HepG2 (cell line): ENCODE measurements at regions not wholly inside any gene's neighbourhood (a gene's known extent, or its start where the extent isn't known, plus 50 kb on each side); places are given as distances from the start of the nearest gene placed in this dataset.

Experiments used
- ATAC-seq: fragments of 200-7000 bp; cut with Tn5 transposase; 3 replicates; pipeline ENCODE4 v1.9.1; 2020; ENCODE audit warnings: mild to moderate bottlenecking, moderate library complexity
- BruUV-seq: library from RNA; stranded (reverse); fragments of 400-500 nt; replicated peaks from 2 replicates; lab custom pipeline; 2021; lab: Mats Ljungman, UMichigan
- CTCF ChIA-PET: fragments of 300-600 bp; formaldehyde crosslinking; extraction: SDS; loops from one replicate; lab custom pipeline; 2021; ENCODE audit warnings: low total read pairs, inconsistent platforms, low intra/inter-chr PET ratio; lab: Yijun Ruan, JAX
- POLR2A ChIA-PET: fragments of 350-600 bp; sonication (Branson Sonifier 250); formaldehyde crosslinking; loops from one replicate; lab custom pipeline; 2020; ENCODE audit warnings: antibody characterized with exemption, inconsistent platforms; lab: Yijun Ruan, JAX
- DNase-seq: peaks from one replicate; pipeline ENCODE4 v3.0.0-alpha.2; 2015; ENCODE audit warnings: low spot score
- FAIRE-seq: peaks from 3 replicates; lab custom pipeline; 2011; peaks lifted over from hg19 to GRCh38; lab: Jason Lieb, UNC
- H2AFZ ChIP-seq: one replicate; pipeline ENCODE4 v1.6.1; 2011; ENCODE audit warnings: low read length, inconsistent platforms
- H3K27ac ChIP-seq: fragments of 300-600 bp; 3 replicates; pipeline ENCODE4 v1.8.0; 2011; ENCODE audit warnings: mixed run types, mild to moderate bottlenecking, mixed read lengths, low read length, inconsistent platforms; ENCODE audit not compliant: insufficient read depth; ENCODE audit errors: extremely low read length
- H3K27me3 ChIP-seq, 2 experiments: fragments of 200-600 bp in 1 of 2; 2 replicates in 1 of 2; 3 replicates in 1 of 2; pipeline versions ENCODE4 v1.6.0 to v1.8.0; 2011; ENCODE audit warnings: low read length in 2 of 2, mild to moderate bottlenecking in 2 of 2, moderate library complexity in 2 of 2, inconsistent platforms in 1 of 2; ENCODE audit not compliant: insufficient read depth in 2 of 2, control insufficient read depth in 1 of 2
- H3K36me3 ChIP-seq, 2 experiments: fragments of 200-600 bp in 1 of 2; replicated peaks in 1 of 2; 2 replicates in 1 of 2; 3 replicates in 1 of 2; pipeline versions ENCODE4 v1.5.1 to v1.8.0; 2011; ENCODE audit warnings: low read length in 2 of 2, inconsistent platforms in 1 of 2; ENCODE audit not compliant: insufficient read depth in 2 of 2, control insufficient read depth in 1 of 2
- H3K4me1 ChIP-seq: 2 replicates; pipeline ENCODE4 v1.5.1; 2012; ENCODE audit warnings: low read length, inconsistent platforms; ENCODE audit not compliant: insufficient read depth
- H3K4me2 ChIP-seq: 2 replicates; pipeline ENCODE4 v1.6.0; 2011; ENCODE audit warnings: low read depth, low read length, inconsistent platforms
- H3K4me3 ChIP-seq, 3 experiments: fragments of 200-600 bp in 1 of 3; sonication (generic), shearing (Covaris generic) in 1 of 3; replicated peaks in 1 of 3; 2 replicates each; pipeline ENCODE4 v1.5.1; 2011 to 2016; ENCODE audit warnings: low read length in 3 of 3, inconsistent platforms in 2 of 3, low read depth in 2 of 3, mild to moderate bottlenecking in 2 of 3, control low read depth in 1 of 3, mixed read lengths in 1 of 3; ENCODE audit not compliant: insufficient read depth in 1 of 3
- H3K79me2 ChIP-seq: one replicate; pipeline ENCODE4 v1.6.1; 2011; ENCODE audit warnings: low read length, inconsistent platforms; ENCODE audit not compliant: insufficient read depth
- H3K9ac ChIP-seq: 2 replicates; pipeline ENCODE4 v1.6.0; 2011; ENCODE audit warnings: mild to moderate bottlenecking, low read depth, low read length, inconsistent platforms; ENCODE audit not compliant: insufficient read depth
- H3K9me3 ChIP-seq: 2 replicates; pipeline ENCODE4 v1.5.1; 2012; ENCODE audit warnings: mild to moderate bottlenecking, low read length
- H4K20me1 ChIP-seq: 2 replicates; pipeline ENCODE4 v1.6.0; 2011; ENCODE audit warnings: inconsistent platforms, mild to moderate bottlenecking, low read length, moderate library complexity; ENCODE audit not compliant: insufficient read depth
- AHDC1 ChIP-seq: sonication (generic); formaldehyde crosslinking; IDR thresholded peaks from 2 replicates; pipeline ENCODE4 v1.5.1; 2020; ENCODE audit warnings: mild to moderate bottlenecking, missing genetic modification reagents, borderline replicate concordance
- ARID3A ChIP-seq: IDR thresholded peaks from 2 replicates; pipeline ENCODE4 v1.6.1; 2012; ENCODE audit warnings: low read depth, low read length, improper control_type of control experiment
- BHLHE40 ChIP-seq: IDR thresholded peaks from 2 replicates; pipeline ENCODE4 v1.6.1; 2011; ENCODE audit warnings: low read length, improper control_type of control experiment
- CEBPB ChIP-seq: IDR thresholded peaks from 2 replicates; pipeline ENCODE4 v1.6.1; 2011; ENCODE audit warnings: low read depth, low read length, improper control_type of control experiment, borderline replicate concordance
- CEBPG ChIP-seq: IDR thresholded peaks from 2 replicates; pipeline ENCODE4 v1.6.1; 2016
- FOSL2 ChIP-seq: sonication (generic); formaldehyde crosslinking; IDR thresholded peaks from 2 replicates; pipeline ENCODE4 v1.4.0; 2020; ENCODE audit warnings: missing genetic modification reagents
- MXI1 ChIP-seq: IDR thresholded peaks from 3 replicates; pipeline ENCODE4 v1.6.1; 2012; ENCODE audit warnings: low read depth, low read length, inconsistent platforms, borderline replicate concordance
- TCF7 ChIP-seq: sonication (generic); IDR thresholded peaks from 2 replicates; pipeline ENCODE4 v1.6.1; 2016; ENCODE audit warnings: antibody characterized with exemption, low read depth
- TFE3 ChIP-seq: IDR thresholded peaks from 2 replicates; pipeline ENCODE4 v1.6.1; 2016
- ZNF768 ChIP-seq: sonication (generic); formaldehyde crosslinking; IDR thresholded peaks from 2 replicates; pipeline ENCODE4 v1.4.0; 2020; ENCODE audit warnings: missing genetic modification reagents
- WGBS: methylation state at CpG from one replicate; pipeline ENCODE4 v1.1.6; 2017; ENCODE audit warnings: low lambda C conversion rate; 5-methylcytosine and 5-hydroxymethylcytosine counted together
- in situ Hi-C: cut with HindIII; loops from 2 replicates; pipeline ENCODE4 v1.10.0; 2017; ENCODE audit warnings: low pct_unique_long_range_greater_than_20kb; ENCODE audit not compliant: extremely low pct_ligation_motif_present
- intact Hi-C: fragments of 100-400 bp; cut with micrococcal nuclease; formaldehyde crosslinking; loops from one replicate; pipeline ENCODE4 v1.10.0; 2022; ENCODE audit not compliant: unreplicated experiment

- FAIRE-seq (no peak), ATAC-seq (no peak), DNase-seq (no peak)
- ChIA-PET POLR2A (no interaction called here), CTCF (no interaction called here)
- H3K27me3 ChIP-seq: no peaks in the 10 kb centered on the region
- H3K27ac ChIP-seq: no peak overlapping the region
- no peak overlapping the region for H3K4me3 ChIP-seq
- H3K9ac ChIP-seq: no peak overlapping the region
- no peaks in the 10 kb centered on the region for H3K36me3 ChIP-seq
- H3K79me2 ChIP-seq: no peaks in the 10 kb centered on the region
- no peak overlapping the region for H3K4me2 ChIP-seq
- intact Hi-C loops (no loop called here), in situ Hi-C loops (no loop called here)
- H4K20me1 ChIP-seq: no peaks in the 10 kb centered on the region
- no peaks in the 10 kb centered on the region for H3K4me1 ChIP-seq
- no TSS peak for BruUV-seq
- 46% methylated on average over 3 of the region's 3 CpGs for WGBS
- H2AFZ ChIP-seq: no peak overlapping the region
- no peaks in the 10 kb centered on the region for H3K9me3 ChIP-seq
- peak; percentile 61 for TF ChIP-seq CEBPB
- no peak for TF ChIP-seq ZNF768 (CRISPR knock-in tag)
These were observed 689.3 kb upstream of the CCDC54 start for GRCh38 chr3:106687905-106688304.

- no peak overlapping the region for H2AFZ ChIP-seq
- no peaks in the 10 kb centered on the region for H3K27me3 ChIP-seq
- no peak overlapping the region for H3K4me3 ChIP-seq
- in situ Hi-C loops: no loop called here
- H3K4me2 ChIP-seq: no peak overlapping the region
- intact Hi-C loops: no loop called here
- H3K9ac ChIP-seq: no peak overlapping the region
- no peaks in the 10 kb centered on the region for H4K20me1 ChIP-seq
- POLR2A ChIA-PET: no interaction called here
- H3K27ac ChIP-seq: no peak overlapping the region
- no peaks in the 10 kb centered on the region for H3K9me3 ChIP-seq
- no TSS peak for BruUV-seq
- H3K36me3 ChIP-seq: no peaks in the 10 kb centered on the region
- H3K4me1 ChIP-seq: no peaks in the 10 kb centered on the region
- 3% methylated on average over 2 of the region's 2 CpGs for WGBS
- ATAC-seq: peak; percentile 74
- CTCF ChIA-PET: no interaction called here
- no peaks in the 10 kb centered on the region for H3K79me2 ChIP-seq
- peak; percentile 47 for DNase-seq
- no peak for FAIRE-seq
- TF ChIP-seq TCF7 (peak; percentile 52), TFE3 (peak; percentile 32; the same call in 1 of the 2 replicates), BHLHE40 (peak; percentile 61), CEBPG (peak; percentile 65), ARID3A (peak; percentile 53; the same call in 1 of the 2 replicates), MXI1 (no peak), FOSL2 (CRISPR knock-in tag) (peak; percentile 81), AHDC1 (peak; percentile 34; the same call in 1 of the 2 replicates)
These were observed 688.8 kb upstream of the CCDC54 start for GRCh38 chr3:106688464-106688863.
